Calu3 (cell line): ENCODE measurements at regions not wholly inside any gene's neighbourhood (a gene's known extent, or its start where the extent isn't known, plus 50 kb on each side); places are given as distances from the start of the nearest gene placed in this dataset.

ENCODE experiments used
- BruUV-seq: library from RNA; stranded (reverse); fragments of 400-500 nt; replicated peaks from 2 replicates; lab custom pipeline; 2021; lab: Mats Ljungman, UMichigan
- CTCF ChIA-PET: fragments of 300-600 bp; sonication (Branson Sonifier 250); formaldehyde crosslinking; loops from one replicate; lab custom pipeline; 2022; ENCODE audit warnings: antibody characterized with exemption; lab: Charles Lee
- DNase-seq: peaks from one replicate; pipeline ENCODE4 v3.0.0; 2022
- H3K27ac Mint-ChIP-seq: one replicate; pipeline ENCODE4 v1.8.0; 2022; ENCODE audit warnings: mixed read lengths; ENCODE audit not compliant: unreplicated experiment
- H3K27me3 Mint-ChIP-seq: one replicate; pipeline ENCODE4 v1.8.0; 2022; ENCODE audit warnings: mixed read lengths; ENCODE audit not compliant: unreplicated experiment
- H3K36me3 Mint-ChIP-seq: one replicate; pipeline ENCODE4 v1.8.0; 2022; ENCODE audit warnings: mild to moderate bottlenecking, moderate library complexity, mixed read lengths; ENCODE audit not compliant: insufficient read depth, unreplicated experiment
- H3K4me1 Mint-ChIP-seq: one replicate; pipeline ENCODE4 v1.8.0; 2022; ENCODE audit warnings: mild to moderate bottlenecking, low read depth, mixed read lengths; ENCODE audit not compliant: unreplicated experiment
- H3K4me3 Mint-ChIP-seq: one replicate; pipeline ENCODE4 v1.8.0; 2022; ENCODE audit warnings: mild to moderate bottlenecking, low read depth, moderate library complexity, mixed read lengths; ENCODE audit not compliant: unreplicated experiment
- H3K9me3 Mint-ChIP-seq: one replicate; pipeline ENCODE4 v1.8.0; 2022; ENCODE audit warnings: low read depth, mixed read lengths; ENCODE audit not compliant: unreplicated experiment
- intact Hi-C: fragments of 100-400 bp; cut with micrococcal nuclease; formaldehyde crosslinking; loops from one replicate; pipeline ENCODE4 v1.10.0; 2022; ENCODE audit not compliant: unreplicated experiment
- TF ChIP-seq, protein P1 (sequence below): fragments of 200-600 bp; IDR thresholded peaks from one replicate; pipeline ENCODE4 v1.8.0; 2022; ENCODE audit warnings: antibody characterized with exemption; ENCODE audit not compliant: unreplicated experiment

DNA sequence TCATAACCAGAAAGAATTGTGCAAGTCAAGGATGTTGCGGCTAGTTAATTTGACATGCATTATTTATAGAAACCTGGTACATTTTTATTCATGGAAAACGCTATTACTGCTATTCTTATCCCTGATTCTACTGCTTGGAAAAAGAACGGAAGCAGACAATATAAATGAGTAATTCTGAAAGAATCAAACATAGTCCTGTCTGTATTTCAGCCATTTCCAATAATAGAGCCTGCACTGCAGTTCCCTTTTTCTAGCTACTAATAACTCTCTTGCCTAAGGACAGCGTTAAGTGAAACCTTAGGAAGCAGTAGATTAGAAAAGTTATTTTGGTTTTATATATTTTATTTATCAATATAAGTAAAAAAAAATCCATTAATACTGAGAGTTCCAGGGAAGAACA, 414.9 kb downstream of the CYLC2 start:
- CTCF ChIA-PET: no interaction called here

DNA sequence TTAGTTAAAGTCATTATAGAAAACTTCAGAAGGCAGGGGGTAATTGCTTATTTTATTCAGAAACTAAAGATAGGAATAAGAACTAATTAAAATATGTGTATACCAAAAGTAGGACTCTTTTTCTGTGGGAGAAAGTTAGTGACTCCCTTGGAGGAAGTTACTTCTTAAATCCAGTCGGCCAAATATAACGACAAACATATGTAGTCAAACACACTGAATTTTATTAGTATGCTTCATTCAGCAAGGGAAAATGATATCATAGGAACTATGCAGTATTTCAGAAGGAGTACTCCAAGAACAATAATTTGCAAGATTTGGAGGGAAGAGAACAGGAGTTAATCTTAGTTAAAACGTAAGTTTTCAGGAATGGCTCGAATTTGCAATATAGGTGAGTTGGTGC, 432.6 kb downstream of the CYLC2 start:
- CTCF ChIA-PET: no interaction called here
- no peaks in the 10 kb centered on the region for H3K27me3 Mint-ChIP-seq
- BruUV-seq: no TSS peak
- H3K27ac Mint-ChIP-seq: no peak overlapping the region
- no peak for DNase-seq
- H3K4me3 Mint-ChIP-seq: no peak overlapping the region
- H3K36me3 Mint-ChIP-seq: no peaks in the 10 kb centered on the region
- intact Hi-C loops: no loop called here
- no peaks in the 10 kb centered on the region for H3K4me1 Mint-ChIP-seq
- H3K9me3 Mint-ChIP-seq: no peaks in the 10 kb centered on the region
- TF ChIP-seq, protein P1, sequence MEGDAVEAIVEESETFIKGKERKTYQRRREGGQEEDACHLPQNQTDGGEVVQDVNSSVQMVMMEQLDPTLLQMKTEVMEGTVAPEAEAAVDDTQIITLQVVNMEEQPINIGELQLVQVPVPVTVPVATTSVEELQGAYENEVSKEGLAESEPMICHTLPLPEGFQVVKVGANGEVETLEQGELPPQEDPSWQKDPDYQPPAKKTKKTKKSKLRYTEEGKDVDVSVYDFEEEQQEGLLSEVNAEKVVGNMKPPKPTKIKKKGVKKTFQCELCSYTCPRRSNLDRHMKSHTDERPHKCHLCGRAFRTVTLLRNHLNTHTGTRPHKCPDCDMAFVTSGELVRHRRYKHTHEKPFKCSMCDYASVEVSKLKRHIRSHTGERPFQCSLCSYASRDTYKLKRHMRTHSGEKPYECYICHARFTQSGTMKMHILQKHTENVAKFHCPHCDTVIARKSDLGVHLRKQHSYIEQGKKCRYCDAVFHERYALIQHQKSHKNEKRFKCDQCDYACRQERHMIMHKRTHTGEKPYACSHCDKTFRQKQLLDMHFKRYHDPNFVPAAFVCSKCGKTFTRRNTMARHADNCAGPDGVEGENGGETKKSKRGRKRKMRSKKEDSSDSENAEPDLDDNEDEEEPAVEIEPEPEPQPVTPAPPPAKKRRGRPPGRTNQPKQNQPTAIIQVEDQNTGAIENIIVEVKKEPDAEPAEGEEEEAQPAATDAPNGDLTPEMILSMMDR: no peak

More for the DNA sequence above, 414.9 kb downstream of the CYLC2 start:
- BruUV-seq: no TSS peak
- Mint-ChIP-seq H3K4me1 (no peaks in the 10 kb centered on the region), H3K36me3 (no peaks in the 10 kb centered on the region), H3K9me3 (peaks cover 3% of the 10 kb centered on the region), H3K4me3 (no peak overlapping the region), H3K27me3 (no peaks in the 10 kb centered on the region), H3K27ac (no peak overlapping the region)
- DNase-seq: no peak
- intact Hi-C loops: no loop called here
- TF ChIP-seq, protein P1: no peak

- Mint-ChIP-seq H3K4me1 (no peaks in the 10 kb centered on the region), H3K4me3 (no peak overlapping the region), H3K27ac (no peak overlapping the region), H3K36me3 (no peaks in the 10 kb centered on the region), H3K9me3 (no peaks in the 10 kb centered on the region), H3K27me3 (no peaks in the 10 kb centered on the region)
- intact Hi-C loops: no loop called here
- TF ChIP-seq, protein P1: no peak
- CTCF ChIA-PET: no interaction called here
- BruUV-seq: no TSS peak
- no peak for DNase-seq
Observed at GRCh38 chr9:103430469-103430868, 435.3 kb downstream of the CYLC2 start.

GRCh38 chr9:103431809-103432208, 436.7 kb downstream of the CYLC2 start:
- H3K4me1 Mint-ChIP-seq: no peaks in the 10 kb centered on the region
- no peaks in the 10 kb centered on the region for H3K27me3 Mint-ChIP-seq
- TF ChIP-seq, protein P1: no peak
- CTCF ChIA-PET: interaction anchor here (0.6 kb wide), 1 partner anchor 10 kb away, joined by 6 read pairs; no protein-coding TSS in a partner anchor
- no peak for DNase-seq
- no peak overlapping the region for H3K27ac Mint-ChIP-seq
- intact Hi-C loops: no loop called here
- no TSS peak for BruUV-seq
- no peak overlapping the region for H3K4me3 Mint-ChIP-seq
- no peaks in the 10 kb centered on the region for H3K36me3 Mint-ChIP-seq
- no peaks in the 10 kb centered on the region for H3K9me3 Mint-ChIP-seq
